Activated CD4-positive, CD25-positive, alpha-beta regulatory T cell treated with anti-CD3 and anti-CD28 coated beads, Interleukin-2, amount 50 U/mL, for 72 hours (primary cell): ENCODE measurements at regions not wholly inside any gene's neighbourhood (a gene's known extent, or its start where the extent isn't known, plus 50 kb on each side); places are given as distances from the start of the nearest gene placed in this dataset.

Experiments
- DNase-seq: peaks from one replicate; pipeline ENCODE4 v3.0.0; 2021

DNA sequence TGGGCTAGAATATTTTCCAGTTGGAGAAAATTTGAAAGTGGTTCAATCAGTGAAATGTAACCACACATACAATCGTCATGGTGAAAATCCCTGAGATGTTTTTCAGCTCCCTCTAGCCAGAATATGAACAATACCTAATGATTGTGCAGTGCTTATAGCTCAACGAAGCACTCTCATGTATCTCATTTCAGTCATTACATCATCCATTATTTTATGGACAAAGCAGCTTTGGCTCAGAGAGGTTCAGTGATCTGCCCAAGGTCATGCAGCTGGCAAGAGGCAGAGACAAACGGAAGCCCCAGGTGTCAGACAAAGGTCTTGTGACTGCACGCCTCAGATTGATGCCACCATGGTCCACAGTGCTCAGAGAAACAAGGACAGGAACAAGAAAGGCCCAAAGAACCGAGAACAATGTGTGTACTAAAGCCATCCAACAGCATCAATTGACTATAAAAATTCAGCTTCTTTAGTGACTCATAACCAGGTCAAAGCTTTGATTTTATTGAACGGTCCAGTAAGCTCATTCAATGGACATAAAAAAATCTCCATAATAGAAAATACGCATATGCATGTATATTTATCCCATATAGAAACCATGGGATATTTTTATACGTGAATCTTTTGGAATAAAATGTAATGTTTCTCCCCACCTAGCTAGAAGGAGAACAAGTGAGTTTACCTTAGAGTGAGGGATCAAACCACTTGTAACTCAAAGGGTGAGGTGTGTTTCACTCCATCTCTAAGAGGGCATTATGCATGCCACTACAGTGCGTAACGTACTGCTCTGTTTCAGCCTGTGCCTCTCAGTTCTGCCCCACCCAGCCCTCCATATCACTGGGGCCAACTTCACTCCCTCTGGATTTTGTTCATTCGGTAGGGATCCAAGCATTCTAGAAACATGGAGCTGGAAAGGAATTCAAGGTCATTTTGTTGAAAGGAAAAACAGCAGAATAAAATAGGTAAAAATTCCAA, 141.8 kb downstream of the GRIN2B start:
- DNase-seq = no peak

DNA sequence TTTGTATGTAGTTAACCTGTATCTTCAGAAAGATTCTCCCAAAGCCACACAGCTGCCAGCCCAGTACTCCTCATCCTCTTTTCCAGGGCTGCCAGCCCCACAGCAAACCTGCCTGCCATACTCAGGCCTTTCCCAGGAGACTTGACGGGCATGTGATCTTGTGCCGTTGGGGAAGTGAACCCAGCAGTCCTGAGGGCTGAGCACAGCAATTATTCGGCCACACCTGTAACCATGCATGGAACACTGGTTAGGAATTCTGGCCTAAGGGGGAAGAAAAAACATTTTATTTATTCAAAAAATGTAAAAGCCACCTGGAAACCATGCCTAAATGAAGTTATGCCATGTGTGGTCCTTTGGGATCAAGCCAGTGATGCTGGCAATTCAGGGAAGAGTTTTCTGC, 145.3 kb downstream of the GRIN2B start:
- DNase-seq = no peak

DNA sequence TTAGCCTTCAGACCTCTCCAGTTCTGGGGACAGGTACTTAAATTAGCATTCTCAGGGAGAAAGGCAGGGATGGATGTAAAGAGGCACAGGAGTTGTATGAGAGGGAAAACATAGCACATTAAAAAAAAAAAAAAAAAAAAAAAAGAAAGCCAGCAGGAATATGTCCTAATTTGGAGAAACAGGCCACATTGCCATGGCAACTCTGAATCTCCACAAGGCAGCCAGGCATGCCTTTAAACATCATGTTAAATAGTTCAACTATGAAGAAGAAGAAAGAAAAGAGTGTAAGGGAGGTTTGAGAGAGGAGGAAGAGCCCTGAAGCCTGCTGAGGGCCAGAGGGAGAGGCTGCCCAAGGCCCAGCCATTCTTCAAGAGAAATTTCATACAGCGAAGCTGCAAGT, 145.8 kb downstream of the GRIN2B start:
- no peak for DNase-seq

DNA sequence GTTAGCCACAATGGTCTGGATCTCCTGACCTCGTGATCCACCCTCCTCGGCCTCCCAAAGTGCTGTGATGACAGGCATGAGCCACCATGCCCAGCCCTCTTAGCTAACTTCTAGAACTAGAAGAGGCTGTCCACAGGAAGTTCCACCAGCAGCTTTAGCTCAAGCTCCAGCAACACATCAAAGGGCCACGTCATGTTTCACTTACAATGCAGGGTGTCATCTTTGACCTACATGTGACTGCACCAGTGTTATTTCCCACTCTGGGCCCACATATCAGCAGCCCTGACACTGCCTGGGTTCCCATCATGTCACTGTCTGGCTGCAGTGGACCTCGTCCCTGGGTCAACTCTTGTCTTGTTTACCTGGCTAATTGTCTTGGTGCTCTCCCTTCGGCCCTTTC, 147.2 kb downstream of the GRIN2B start:
- no peak for DNase-seq

DNA sequence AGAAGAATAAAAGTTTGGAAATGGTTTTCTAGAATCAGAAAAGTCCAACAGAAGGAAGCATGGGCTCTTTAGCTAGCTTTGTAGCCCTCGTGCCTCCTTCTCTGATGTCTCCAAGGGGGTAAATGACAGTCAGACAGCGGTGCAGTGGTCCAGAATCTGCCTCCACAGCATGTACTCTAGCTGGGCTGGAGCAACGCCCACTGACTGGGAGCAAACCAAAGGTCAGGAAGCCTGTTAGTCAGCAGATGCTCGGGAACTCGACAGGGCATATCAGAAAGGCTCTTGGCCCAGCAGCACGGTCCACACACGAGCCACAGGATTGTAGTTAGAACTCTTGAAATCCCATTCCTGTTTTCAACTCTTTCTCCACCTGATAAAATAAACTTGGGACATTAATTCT, 164.3 kb downstream of the GRIN2B start:
- no peak for DNase-seq

DNA sequence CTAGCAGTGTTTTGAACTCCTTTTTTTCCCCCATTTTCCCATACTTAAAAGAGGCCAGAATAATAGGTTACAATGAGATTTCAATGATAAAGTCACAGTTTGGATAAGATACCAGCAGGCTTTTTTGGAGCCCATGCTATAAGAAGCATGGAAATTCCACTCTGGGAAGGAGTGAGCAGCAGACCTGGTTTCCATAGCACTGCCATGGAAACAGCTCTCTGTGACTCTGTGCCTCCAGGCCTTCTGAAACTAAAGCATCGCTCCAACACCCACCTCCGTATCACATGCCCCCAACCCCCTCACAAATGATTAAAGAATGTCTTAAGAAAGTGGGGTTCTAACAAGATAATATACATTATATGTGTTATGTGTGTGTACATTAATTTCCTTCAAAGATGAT, 165.0 kb downstream of the GRIN2B start:
- no peak for DNase-seq

DNA sequence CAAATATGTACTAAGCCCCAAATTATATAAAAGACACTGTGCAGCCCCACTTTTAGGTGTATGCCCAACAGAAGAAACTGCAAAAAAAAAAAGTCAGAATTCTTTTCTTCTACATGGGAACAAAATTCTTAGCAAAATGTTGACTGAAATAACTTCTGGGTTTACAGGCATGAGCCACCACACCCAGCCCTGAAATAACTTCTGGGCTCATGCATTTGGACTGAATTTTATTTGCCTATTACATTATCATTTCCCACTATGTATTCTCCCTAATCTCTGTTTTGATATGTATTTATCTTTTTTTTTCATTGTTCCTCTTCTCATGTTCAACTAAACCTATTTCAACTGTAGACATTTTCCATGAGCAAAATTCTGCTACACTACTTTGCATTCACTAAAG, 169.2 kb downstream of the GRIN2B start:
- no peak for DNase-seq

DNA sequence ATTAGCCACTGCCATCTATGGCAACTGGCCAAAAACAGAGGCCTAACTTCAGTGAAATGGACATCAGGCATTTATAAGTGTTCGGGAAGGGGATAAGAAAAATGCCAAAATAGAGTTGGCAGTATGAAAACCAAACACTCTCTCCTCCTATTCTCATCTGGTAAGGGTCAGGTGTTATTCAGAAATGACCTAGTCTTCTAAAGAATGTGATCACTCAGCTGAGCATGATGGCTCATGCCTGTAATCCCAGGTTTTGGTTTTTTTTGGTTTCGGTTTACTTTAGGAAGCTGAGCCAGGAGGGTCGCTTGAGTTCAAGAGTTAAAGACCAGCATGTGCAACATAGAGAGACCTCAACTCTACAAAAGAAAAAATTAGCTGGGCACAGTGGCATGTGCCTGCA, 170.3 kb downstream of the GRIN2B start:
- no peak for DNase-seq

DNA sequence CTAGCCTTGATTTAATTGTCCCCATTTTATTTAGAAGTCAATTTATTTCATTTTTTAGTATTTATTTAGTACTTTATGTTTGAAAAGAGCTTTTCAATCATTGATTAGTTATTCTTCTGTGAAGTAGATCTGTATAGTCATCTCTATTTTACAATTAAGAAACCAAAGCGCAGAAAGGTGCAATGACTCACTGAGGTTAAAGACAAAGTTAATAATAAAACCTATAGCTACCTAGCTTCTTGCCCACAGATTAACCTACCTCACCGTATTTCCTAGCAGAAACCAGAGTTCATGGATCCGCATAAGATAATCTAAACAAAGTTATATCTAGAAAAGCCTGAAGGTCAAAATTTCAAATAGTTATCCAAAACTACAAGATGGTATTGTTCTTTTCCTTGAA, 176.4 kb downstream of the GRIN2B start:
- DNase-seq = no peak

DNA sequence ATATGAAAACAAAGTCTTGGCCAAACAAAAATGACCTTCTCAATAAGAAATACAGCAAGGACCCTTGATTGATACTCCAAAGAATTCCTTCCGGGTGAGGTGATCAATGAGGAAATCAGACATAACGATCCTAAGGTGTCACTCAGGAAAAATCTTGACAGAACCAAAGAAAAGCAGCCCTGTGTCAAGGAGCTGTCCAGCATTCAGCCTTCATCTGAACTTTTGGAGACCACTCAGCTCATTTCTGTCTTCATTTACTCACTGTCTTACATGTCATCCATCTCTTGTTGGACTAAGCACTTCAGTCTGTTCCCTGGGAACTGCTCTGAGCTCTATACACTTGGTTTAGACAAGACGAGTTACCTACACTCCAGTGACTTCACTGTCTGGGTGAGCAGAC, 179.9 kb downstream of the GRIN2B start:
- DNase-seq = no peak

DNA sequence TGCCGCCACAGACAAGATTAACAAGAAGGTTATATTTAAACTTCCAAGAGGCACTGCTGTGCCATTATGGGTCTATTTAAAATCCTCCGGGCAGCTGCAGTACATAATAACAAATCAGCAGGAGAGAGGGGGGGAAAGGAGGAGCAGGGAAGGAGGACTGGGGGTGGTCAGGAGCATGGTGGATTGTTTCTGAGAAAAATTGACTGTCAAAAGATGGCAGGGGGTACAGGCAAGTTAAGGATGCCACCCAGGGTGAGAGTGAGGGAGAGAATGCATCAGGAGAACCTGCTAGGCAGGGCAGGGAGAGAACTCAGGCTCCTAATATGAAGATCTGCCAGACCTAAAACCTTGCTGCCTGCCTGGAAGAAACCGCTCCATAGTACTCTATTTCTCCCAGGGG, 181.8 kb downstream of the GRIN2B start:
- DNase-seq = no peak

DNA sequence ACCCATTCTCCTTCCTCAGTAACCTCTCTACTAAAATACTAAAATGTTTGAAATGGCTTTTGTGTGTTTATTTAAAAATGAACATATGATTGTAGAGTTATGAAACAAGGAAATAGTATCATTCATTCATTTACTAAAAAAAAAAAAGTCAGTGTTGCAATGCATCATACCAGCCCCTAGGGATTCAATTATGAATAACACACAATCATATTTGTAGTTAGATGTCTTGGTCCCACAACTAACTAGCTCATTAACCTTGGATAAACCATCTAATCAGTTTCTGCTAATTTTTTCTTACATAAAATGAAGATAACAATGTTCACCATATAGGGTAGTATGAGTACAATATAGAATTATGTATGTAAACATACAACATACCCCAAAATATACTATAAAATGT, 183.2 kb downstream of the GRIN2B start:
- DNase-seq = no peak

DNA sequence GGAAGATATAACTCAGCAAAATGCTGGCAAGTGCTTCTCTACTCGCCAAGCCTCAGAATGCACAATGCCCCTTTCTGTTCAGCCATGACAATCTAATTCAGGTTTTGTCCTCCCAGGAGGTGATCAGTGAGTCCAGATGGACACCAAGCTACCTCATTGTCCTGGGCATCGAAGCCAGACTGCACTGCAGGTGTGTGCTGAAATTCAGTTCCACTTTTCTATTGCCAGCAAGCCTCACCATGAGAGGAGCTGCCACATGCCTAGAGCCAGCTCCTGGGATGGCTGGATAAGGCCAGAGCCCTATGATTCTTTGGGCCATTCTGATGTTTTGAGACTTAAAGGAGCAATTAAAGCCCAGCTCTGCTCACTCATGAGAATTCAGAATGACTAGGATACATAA, 186.7 kb downstream of the GRIN2B start:
- no peak for DNase-seq

DNA sequence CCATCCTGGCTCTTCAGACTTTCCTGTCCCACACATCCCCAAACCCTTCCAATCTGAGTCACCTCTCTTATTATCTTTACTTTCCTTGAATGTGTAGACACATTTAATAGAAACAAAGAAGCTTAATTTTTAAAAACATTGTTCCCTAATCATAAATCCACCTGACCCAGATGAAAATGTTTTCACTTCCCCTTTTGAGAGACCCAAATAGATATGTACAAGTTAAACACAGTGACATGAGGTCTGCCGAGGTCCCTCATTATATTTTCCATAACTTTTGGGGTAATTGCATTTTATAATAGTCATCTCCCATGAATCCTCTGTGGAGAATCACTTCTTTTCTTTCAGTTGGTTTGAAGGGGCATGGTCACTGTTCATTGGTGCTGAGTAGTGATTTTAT, 191.1 kb downstream of the GRIN2B start:
- no peak for DNase-seq

DNA sequence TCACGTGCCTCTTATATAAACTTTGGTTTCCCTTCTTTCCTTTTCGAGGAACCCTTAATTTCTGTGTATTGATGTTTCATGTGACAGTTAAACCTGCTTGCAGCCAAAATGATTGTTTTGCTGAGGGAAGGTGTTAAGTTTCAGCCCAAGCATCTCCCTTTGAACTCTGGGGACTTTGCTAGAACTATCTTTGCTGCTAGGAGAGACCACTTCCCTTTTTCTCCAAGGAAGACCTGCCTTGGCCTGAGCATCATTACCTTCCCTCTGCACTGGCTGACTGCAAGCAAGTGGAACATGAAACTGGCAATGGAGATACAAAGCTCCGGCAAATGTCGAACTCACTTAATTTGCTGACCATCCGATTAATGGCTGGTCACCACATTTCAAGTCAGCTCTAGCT, 192.8 kb downstream of the GRIN2B start:
- DNase-seq = no peak

DNA sequence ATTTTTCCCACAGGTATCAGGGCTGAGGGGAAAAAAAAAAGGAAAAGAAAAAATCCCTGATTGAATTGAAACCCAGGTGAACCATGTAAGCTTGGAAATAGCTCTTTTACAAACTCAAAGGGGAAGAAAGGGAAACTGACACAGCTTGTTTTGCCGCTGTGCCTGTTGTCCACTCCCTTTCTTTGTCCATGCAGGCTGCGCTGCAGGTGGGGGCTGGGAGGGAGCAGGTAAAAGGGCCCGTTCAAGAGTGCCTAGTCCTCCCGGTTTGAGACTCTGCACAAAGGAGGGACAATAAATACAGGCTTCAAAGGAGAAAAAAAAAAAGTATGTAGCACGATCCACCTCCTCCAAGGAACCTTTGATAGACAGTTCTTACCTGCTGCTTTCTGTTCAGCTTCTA, 194.8 kb downstream of the GRIN2B start:
- no peak for DNase-seq

DNA sequence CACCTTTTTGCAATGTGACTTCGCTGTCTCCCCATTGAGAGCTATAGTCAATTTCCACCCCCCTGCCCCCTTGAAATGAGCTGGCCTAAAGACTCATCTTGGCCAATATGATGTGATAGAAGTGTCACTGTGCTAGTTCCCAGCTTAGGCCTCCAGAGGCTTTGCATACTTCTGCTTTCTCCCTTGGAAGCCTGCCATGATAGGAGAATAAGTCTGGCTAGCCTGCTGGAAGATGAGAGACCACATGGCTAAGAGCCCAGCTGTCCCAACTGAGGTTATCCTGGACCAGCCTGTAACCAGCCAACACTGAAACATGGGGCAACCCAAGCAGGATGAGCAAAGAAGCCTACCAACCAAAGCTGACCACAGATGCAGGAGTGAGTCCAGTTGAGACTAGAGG, 196.9 kb downstream of the GRIN2B start:
- DNase-seq = no peak

DNA sequence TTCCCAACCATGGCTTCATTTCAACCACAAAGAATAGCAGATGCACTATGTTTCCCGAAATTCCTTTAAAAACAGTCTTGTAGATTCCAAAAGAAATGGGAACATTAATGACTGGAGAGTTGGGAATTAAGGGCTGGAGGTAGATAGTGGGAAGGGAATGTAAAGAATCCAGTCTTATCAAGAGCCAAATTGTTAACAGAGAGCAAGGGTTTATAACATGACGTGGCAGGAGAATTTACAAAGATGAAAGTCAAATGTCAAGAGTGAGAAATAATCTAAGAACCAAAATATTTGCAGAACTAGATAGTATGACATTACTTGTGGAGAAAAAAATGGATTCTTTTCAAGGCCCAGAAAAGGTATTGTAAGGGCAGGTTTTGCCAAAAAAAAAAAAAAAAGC, 200.9 kb downstream of the GRIN2B start:
- no peak for DNase-seq

DNA sequence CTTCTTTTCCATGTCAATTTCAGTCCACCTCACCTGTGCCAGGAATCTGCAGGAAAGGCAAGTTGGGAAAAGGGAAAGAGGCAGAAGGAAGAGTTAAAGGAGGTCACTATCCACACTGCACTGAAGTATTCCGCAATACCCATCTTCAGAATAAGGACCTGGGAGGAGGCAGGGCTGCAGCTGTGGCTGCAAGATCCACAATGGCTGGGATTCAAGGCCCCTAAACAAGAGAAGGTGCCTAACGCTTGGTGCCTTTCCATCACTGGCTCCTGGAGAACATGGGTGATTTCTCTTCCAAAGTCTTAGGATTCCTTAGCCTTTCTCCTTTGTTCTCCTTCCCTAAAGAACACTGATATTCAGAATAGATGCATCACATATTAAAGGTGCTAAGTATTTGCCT, 204.0 kb downstream of the GRIN2B start:
- no peak for DNase-seq

DNA sequence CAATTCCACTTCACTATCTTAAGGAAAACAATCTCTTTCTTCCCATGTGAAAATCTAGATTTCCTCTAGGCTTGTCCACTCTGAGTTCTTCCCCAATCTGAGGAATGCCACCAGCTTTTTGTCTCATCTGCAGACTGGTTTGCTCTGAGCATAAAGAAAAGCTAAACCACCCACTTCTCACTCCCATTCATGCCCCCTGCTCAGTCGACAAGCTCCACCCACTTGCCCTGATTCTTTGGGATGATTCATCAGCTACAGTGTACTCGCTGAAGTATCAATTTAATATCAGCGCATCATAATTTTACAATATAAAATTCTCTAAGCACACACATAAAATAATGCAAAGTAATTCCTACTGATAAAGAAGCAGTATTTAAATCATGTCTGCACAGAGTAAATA, 209.1 kb downstream of the GRIN2B start:
- DNase-seq = no peak

DNA sequence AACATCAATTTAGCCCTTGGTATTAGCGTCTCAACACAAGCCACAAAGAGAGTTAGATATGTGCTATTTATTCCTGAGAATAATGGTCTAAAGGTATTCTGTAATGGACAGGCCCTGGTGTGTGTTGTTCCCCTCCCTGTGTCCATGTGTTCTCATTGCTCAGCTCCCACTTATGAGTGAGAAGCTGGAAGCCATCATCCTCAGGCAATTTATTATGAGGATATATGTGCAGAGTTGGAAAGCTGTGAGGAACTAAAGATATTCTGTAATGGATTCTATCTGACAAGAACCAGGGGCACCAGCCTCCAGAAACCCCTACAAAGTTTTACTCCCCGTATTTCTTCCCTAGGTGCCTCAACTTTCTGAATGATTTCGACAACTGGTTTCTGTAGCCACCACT, 210.8 kb downstream of the GRIN2B start:
- DNase-seq = no peak

DNA sequence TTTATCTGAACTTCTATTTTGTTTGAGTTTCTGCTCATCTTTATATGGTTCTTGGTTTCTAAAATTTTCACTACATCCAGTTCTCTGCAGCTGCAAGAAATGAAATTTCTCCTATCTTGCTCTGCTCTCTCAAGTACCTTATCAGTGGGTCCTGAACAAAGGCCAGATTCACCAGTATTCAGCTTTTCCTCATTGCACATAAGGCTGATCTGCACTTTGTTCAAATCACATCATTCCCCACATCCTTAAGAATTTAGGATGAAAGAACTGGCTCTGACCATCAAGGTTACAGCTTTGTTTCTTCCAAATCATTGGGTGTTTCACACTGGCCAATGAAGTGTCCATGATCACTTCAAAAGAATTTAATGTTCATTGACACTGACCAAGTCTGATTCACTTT, 211.4 kb downstream of the GRIN2B start:
- DNase-seq = no peak

DNA sequence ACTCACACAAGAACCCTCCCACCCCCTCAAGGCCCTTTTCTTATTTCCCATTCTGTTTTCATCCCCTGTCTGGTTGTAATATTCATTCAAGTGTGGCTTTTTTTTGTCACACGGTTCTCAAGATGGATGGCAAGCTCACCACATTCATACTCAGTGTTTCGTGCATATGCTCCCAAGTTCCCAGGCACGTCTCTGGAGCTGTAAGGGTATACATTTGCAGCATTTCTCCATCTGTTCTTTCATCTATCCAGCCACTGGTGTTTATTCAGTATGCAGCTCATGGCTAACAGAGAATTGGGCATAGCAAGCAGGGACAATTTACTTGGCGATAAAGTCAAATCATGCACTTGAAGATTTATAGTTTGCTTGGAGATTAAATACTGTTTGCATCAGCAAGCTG, 212.1 kb downstream of the GRIN2B start:
- DNase-seq = no peak

DNA sequence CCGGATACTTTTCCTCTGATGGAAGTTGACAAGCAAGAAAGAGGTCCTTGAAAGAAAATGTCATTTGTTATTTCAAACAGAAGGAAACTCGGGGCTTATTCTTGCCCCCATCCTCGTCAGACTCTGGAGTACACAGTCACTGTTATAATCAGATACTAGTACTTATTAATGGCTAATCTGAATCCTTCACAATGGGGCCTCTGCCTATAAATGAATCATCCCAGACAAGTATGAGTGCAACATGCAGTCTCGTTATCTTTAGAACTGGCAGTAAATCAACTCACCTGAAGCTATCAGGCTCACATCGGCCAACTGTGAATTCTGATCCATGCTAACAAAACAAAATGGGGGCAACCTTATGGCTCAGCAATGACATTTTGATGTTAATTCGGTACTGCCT, 216.7 kb downstream of the GRIN2B start:
- DNase-seq = no peak

DNA sequence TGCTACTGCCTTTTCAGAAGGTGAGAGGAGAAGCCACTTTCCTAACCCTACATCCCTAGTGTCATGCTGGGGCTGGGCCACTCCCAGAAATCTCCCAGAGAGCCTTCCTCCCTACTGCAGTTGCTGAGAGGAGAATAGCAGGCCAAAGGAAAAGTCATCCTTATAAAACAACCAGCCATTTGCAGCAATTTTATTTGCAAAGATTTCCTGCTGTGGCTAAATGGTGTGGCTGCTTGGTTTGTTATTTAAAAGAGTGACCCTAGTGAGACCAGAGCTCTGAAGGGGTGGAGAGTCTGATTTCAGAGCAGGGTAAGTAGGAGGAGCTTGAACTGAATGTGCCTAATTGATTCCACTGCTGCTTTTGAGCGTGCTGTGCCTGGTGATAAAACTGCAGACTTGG, 232.0 kb downstream of the GRIN2B start:
- DNase-seq = no peak
